Pulmonary artery endothelial cell (primary cell): ENCODE measurements at regions not wholly inside any gene's neighbourhood (a gene's known extent, or its start where the extent isn't known, plus 50 kb on each side); places are given as distances from the start of the nearest gene placed in this dataset.

Source experiments
- DNase-seq: peaks from one replicate; pipeline ENCODE4 v3.0.0-alpha.2; 2011; ENCODE audit warnings: low read depth, low spot score

GRCh38 chr2:217749008-217749407 lies 253.8 kb downstream of the TNS1 start:
- no peak for DNase-seq

GRCh38 chr2:217746808-217747207 lies 256.0 kb downstream of the TNS1 start:
- DNase-seq, result no peak

DNA sequence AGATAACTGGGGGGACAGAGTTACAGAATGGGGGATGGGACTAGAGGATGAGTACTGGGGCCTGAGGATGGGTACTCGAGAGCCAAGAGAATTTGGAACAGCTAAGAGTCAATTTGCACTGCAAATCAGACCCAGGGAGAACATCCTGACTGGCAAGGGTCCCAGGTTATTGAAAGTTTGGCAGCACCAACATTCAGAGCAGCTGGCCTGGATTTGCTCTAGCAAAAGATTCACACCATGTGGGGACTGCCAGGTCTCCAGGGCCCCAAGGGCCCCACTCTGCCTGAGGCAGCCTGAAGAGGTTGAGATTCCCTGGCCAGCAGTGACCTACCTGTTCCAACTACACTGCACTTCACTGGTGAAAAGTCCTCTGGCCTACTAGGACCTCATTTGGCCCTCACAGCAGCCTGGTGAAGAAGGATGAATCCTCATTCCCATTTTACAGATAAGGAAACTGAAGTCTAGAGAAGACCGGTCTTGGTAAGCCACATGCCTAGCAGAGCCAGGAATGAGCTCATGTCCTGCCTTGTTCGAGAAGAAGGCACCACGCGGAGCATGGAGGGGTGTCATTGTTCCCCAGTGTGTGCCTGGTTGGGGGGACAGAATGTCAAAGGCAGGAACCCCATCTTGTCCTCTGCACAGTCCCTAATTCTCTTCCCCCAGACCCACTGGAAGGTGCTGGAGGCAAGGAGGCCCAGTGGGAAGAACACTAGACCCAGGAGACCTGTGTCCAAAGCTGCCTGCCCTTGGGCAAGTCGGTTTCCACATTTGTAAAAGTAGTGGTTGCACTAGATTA lies 258.6 kb downstream of the TNS1 start:
- DNase-seq, result no peak

DNA sequence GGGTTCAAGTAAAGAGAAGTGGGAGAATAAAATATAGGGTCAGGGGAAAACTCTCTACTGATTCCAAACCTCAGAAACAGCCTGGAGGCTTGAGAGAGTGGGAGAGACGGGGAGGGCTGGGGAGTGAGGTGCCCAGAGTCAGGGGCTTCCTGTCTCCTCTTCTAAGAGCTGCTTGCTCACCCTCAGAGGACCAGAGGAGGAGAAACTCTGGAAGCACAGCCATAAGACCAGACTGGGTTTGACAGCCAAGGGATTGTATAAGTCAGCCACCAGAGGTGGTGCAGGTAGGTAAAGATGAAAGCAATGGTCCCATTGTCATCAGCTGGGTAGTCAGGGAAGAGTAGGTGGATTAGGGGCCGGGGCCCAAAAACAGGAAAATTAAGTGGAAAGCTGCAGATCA lies 259.4 kb downstream of the TNS1 start:
- DNase-seq, result no peak

GRCh38 chr2:217742841-217743240 lies 260.0 kb downstream of the TNS1 start:
- no peak for DNase-seq

- DNase-seq, result no peak
Observed at GRCh38 chr2:217742276-217742675, 260.5 kb downstream of the TNS1 start.

DNA sequence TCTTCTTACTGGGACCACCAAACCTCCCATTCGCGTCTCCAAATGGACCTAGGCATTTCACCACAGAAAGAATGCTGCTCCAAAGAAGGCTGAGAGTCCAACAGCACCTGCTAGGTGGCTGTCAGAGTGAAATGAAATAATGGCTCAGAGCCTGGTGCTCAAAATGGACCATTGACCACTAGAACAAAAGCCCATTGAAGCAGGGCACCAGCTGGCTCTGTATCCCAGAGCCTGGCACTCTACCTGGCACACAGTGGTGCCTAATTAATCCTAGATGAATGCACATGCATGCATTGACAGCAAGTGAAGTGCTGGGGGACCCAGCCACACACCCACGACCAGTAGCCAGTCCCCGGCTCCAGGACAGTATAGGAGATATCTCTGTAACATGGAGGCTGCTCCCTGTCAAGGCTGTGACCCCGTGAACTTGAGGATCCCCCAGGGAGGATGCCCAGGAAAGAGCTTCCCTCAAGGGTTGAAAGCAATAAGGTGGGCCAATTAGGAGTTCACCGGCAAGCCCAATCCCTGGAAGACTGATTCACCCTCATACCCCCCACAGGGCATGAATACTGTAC lies 261.3 kb downstream of the TNS1 start:
- no peak for DNase-seq

DNA sequence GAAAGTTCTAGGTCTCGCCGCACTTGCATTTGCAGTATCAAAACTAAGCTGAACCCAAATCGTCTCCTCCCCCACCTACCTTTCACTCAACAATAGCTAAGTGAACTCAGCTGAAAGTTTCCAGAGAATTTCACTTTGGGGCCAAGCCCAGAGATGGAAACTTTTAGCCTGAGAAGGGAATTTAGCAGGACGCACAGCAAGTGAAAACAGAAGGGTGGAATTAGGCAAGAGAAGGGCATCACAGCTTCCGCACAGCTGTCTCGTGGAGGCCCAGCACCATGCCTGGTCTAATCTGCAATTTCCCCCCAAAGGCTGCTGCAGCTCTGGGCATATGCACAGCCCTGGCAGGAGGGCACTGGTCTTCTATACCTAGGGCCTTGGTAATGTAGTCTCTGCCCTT lies 262.0 kb downstream of the TNS1 start:
- no peak for DNase-seq

DNA sequence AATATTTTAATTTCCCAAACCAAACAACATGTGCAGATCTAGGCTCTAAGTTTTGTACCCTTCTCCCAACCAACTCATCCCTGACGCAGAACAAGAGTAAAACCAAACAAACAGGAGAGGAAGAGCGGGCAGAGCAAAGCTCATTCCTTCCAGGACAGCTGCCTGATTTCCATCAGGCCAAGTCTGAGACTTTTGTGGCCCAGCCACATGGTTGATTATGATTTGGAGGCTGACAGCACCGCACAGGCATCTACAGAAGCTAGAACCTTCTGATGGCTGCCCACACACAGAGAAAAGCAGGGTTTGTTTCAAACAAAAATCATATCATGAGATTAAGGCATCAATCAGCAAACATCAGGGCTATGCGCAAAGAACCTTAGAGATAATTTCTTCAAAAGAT lies 262.6 kb downstream of the TNS1 start:
- DNase-seq, result no peak

DNA sequence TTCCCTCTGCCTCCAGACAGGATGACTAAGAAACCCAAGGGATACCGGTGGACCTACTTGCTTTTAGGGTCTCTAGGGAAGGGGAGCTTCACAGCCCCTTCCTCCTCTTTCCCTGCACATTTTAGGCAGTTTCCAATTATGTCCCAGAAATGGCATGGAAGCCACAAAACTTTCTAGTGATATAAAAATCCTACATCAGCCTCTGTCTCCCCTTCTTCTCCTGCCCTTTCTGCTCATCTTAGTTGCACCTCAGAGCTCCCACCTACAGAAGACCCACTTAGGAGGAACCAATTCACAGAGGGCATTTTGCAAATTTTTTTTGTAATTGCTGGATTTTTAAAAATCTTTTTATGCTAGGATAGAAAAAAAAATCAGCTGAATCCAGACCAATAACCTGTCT lies 263.1 kb downstream of the TNS1 start:
- DNase-seq, result no peak

DNA sequence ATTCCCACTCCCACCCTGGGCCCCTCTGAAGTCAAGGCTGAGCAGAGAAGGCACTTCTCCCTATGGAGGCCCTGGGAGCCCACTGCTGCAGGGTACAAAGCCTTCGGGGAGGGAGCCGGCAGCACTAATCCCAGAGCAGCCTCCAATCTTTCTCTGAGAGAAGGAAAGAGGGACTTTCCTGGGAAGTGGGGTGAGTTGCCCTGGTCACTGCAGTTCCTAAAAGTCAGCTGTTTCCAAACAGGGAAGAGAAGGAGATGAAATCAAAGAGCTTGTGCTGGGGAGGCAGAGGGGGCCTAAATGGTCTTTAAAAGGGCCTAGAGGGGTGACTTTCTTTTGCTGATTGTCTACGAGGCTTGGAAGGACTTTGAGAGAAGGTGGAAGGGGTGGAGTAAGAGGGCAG lies 264.7 kb downstream of the TNS1 start:
- no peak for DNase-seq

GRCh38 chr2:217736776-217737550 lies 265.8 kb downstream of the TNS1 start:
- no peak for DNase-seq

GRCh38 chr2:217735899-217736298 lies 266.9 kb downstream of the TNS1 start:
- no peak for DNase-seq

DNA sequence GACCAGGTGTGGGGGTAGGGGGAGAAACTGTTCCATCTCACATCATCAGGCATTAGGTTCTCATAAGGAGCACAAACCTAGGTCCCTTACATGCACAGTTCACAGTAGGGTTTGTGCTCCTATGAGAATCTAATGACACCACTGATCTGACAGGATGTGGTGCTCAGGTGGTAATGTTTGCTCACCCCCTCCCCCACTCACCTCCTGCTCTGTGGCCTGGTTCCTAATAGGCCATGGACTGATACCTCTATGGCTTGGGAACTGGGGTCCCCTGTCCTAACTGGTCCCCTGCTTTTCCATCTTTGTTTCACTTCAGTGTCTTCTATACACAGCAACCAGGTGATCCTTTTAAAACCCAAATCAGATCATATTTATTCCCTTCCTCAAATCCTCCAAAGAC lies 267.8 kb downstream of the TNS1 start:
- no peak for DNase-seq

DNA sequence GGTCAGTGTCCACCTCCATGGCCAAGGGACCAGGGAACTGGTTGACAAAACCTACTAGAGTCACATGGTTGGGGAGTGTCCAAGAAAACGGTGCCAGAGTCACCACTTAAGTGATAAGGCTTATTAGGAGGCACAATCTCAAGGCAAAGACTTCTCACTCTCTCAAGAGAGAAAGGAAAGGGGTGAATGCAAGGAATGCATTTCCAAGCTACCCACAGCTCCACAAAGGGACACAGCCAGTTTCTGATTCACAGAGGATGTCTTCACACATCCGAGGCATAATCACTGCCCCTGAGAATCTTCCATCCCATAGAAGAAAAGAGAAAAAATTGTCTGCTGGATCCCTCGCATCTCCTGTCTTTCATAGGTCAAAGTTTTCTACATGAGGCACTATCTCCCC lies 269.3 kb downstream of the TNS1 start:
- DNase-seq, result no peak

DNA sequence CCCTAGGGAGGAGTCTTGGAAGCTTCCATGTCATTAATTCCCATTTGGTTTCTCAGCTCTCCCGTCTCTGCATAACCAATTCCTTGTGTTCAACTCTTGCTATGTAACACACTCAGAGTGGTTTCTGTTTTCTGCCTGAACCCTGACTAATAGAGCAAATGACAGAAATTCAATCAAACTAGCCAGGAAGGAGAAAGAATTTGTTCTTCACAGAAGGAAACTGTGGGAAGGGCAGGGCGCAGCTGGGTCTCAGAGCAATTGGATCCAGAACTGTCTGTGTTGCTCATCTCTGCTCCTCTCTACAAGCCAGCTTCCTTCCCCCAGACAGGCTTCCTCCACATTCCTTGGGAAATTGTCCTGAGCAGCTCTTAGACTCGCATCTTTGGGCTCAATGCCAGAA lies 269.8 kb downstream of the TNS1 start:
- DNase-seq, result no peak

GRCh38 chr2:217731805-217732204 lies 271.0 kb downstream of the TNS1 start:
- DNase-seq, result no peak

DNA sequence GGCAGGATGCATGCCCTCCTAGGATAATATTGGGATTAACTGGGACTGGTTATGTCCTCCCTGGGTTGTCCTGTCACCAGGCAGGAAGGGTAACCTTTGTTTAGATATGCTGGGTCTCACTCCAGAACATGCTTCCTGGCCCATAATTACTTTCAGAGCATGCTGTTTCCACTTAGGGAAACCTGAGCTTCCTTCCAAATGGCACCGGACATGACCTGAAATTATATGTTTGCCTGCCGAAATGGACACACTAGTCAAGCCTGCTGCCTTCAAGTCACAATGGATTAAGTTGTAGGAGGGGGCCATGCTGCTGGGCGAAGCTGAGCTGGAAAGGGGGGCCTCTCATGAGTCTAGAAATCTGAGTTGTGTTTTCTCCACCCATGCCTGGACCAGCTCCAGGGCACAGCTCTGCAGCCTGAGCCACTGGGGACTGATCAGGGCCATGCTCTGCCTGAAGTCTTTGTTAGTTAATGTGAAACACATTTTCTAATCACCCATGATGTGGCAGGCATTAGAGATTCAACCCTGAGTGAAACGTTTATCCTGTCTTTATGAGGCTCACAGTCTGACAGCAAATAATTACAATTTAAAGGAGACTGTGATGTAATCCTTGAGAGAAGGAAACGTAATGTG lies 273.3 kb downstream of the TNS1 start:
- no peak for DNase-seq

GRCh38 chr2:217727801-217728200 lies 275.0 kb downstream of the TNS1 start:
- DNase-seq, result no peak

DNA sequence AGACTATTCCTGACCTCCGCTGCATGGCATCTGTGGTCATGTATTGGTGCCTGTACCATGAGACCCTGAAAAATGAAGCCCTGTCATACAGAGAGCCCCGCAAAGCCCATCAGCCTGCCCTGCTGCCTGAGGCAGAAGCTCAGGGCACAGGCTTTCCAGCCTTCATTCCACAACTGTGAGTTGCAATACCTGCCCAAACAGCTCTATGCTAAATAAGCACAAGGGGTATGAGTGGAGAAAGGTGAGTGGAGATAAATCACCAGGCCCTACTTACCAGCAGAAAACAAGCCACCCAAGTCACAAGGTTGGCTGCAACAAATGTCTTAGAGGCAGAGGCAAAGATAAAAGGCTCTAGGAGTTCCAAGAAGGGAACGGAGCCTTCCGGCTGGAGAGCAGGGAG lies 277.4 kb downstream of the TNS1 start:
- DNase-seq, result no peak

GRCh38 chr2:217724471-217724870 lies 278.3 kb downstream of the TNS1 start:
- DNase-seq, result no peak

DNA sequence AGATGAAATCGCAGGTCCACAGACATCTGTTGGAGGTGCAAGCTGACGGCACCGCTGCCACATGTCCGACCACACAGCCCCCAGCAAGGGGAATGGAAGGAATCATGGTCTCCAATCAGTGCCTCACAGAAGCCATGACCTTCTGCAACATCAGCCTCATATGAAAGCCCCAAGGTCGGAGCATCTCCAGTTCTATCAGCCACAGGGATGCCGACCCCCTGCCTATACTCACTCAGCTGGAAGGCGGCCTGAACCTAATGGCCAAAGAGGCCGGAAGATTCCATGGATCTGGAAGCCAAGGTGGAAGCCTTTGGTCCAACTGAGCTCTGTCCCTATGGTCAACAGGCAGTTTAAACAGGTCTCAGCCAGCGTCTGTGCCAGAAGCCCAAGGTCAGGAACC lies 278.8 kb downstream of the TNS1 start:
- no peak for DNase-seq
